ENCODE measurements at regions not wholly inside any gene's neighbourhood (a gene's known extent, or its start where the extent isn't known, plus 50 kb on each side); places are given as distances from the start of the nearest gene placed in this dataset.
"Not testable (repeated sequence)": the region's sequence is repeated elsewhere in the genome, so short reads cannot be mapped to it uniquely, and the experiment has no call there.

GRCh38 chr12:28996688-28997087, 152.4 kb upstream of the FAR2 start:
- H3K4me3 ChIP-seq (ENCODE audit: low read length in 2 of 2), result no peak overlapping the region
- 98% methylated on average over 5 of the region's 5 CpGs for WGBS
- no peak for DNase-seq (ENCODE audit: low read depth in 6 of 9, low spot score in 9 of 9)
- no peaks in the 10 kb centered on the region for H3K36me3 ChIP-seq (ENCODE audit: control insufficient read depth in 2 of 2, insufficient read depth in 2 of 2, low read length in 1 of 2)
- no peaks in the 10 kb centered on the region for H3K4me1 ChIP-seq (ENCODE audit: control insufficient read depth in 2 of 2, insufficient read depth in 2 of 2, low read length in 2 of 2)
- H3K9me3 ChIP-seq (ENCODE audit: control insufficient read depth in 2 of 2, insufficient read depth in 1 of 2, low read length in 1 of 2), result no peaks in the 10 kb centered on the region
- no peak overlapping the region for H3K27ac ChIP-seq (ENCODE audit: low read depth in 1 of 2, low read length in 1 of 2)
- no peaks in the 10 kb centered on the region for H3K27me3 ChIP-seq (ENCODE audit: control insufficient read depth in 2 of 2, insufficient read depth in 1 of 2, low read length in 1 of 2)

GRCh38 chr12:28998662-28999120, 150.4 kb upstream of the FAR2 start:
- Histone ChIP-seq H3K27me3 (ENCODE audit: control insufficient read depth in 2 of 2, insufficient read depth in 1 of 2, low read length in 1 of 2) (no peaks in the 10 kb centered on the region), H3K4me1 (ENCODE audit: control insufficient read depth in 2 of 2, insufficient read depth in 2 of 2, low read length in 2 of 2) (no peaks in the 10 kb centered on the region), H3K27ac (ENCODE audit: low read depth in 1 of 2, low read length in 1 of 2) (no peak overlapping the region), H3K4me3 (ENCODE audit: low read length in 2 of 2) (no peak overlapping the region), H3K9me3 (ENCODE audit: control insufficient read depth in 2 of 2, insufficient read depth in 1 of 2, low read length in 1 of 2) (no peaks in the 10 kb centered on the region), H3K36me3 (ENCODE audit: control insufficient read depth in 2 of 2, insufficient read depth in 2 of 2, low read length in 1 of 2) (no peaks in the 10 kb centered on the region)
- peak in 2 of 9 donors; percentile 2 to 8 for DNase-seq (ENCODE audit: low read depth in 6 of 9, low spot score in 9 of 9)
- WGBS, result 90% methylated on average over 4 of the region's 4 CpGs

- H3K27ac ChIP-seq (ENCODE audit: low read depth in 1 of 2, low read length in 1 of 2), result no peak overlapping the region
- H3K27me3 ChIP-seq (ENCODE audit: control insufficient read depth in 2 of 2, insufficient read depth in 1 of 2, low read length in 1 of 2), result no peaks in the 10 kb centered on the region
- H3K4me1 ChIP-seq (ENCODE audit: control insufficient read depth in 2 of 2, insufficient read depth in 2 of 2, low read length in 2 of 2), result no peaks in the 10 kb centered on the region
- WGBS, result 87% methylated on average over 6 of the region's 6 CpGs
- DNase-seq (ENCODE audit: low read depth in 6 of 9, low spot score in 9 of 9), result no peak
- H3K36me3 ChIP-seq (ENCODE audit: control insufficient read depth in 2 of 2, insufficient read depth in 2 of 2, low read length in 1 of 2), result no peaks in the 10 kb centered on the region
- no peak overlapping the region for H3K4me3 ChIP-seq (ENCODE audit: low read length in 2 of 2)
- no peaks in the 10 kb centered on the region for H3K9me3 ChIP-seq (ENCODE audit: control insufficient read depth in 2 of 2, insufficient read depth in 1 of 2, low read length in 1 of 2)
Observed at GRCh38 chr12:29004066-29004935, 144.8 kb upstream of the FAR2 start.

GRCh38 chr12:29004936-29005304, 144.2 kb upstream of the FAR2 start:
- Histone ChIP-seq H3K4me3 (ENCODE audit: low read length in 2 of 2) (no peak overlapping the region), H3K9me3 (ENCODE audit: control insufficient read depth in 2 of 2, insufficient read depth in 1 of 2, low read length in 1 of 2) (no peaks in the 10 kb centered on the region), H3K27ac (ENCODE audit: low read depth in 1 of 2, low read length in 1 of 2) (no peak overlapping the region), H3K4me1 (ENCODE audit: control insufficient read depth in 2 of 2, insufficient read depth in 2 of 2, low read length in 2 of 2) (no peaks in the 10 kb centered on the region), H3K36me3 (ENCODE audit: control insufficient read depth in 2 of 2, insufficient read depth in 2 of 2, low read length in 1 of 2) (no peaks in the 10 kb centered on the region), H3K27me3 (ENCODE audit: control insufficient read depth in 2 of 2, insufficient read depth in 1 of 2, low read length in 1 of 2) (no peaks in the 10 kb centered on the region)
- WGBS, result 93% methylated on average over 2 of the region's 2 CpGs
- DNase-seq (ENCODE audit: low read depth in 6 of 9, low spot score in 9 of 9), result no peak

- no peaks in the 10 kb centered on the region for H3K9me3 ChIP-seq (ENCODE audit: control insufficient read depth in 2 of 2, insufficient read depth in 1 of 2, low read length in 1 of 2)
- no peaks in the 10 kb centered on the region for H3K36me3 ChIP-seq (ENCODE audit: control insufficient read depth in 2 of 2, insufficient read depth in 2 of 2, low read length in 1 of 2)
- H3K27ac ChIP-seq (ENCODE audit: low read depth in 1 of 2, low read length in 1 of 2), result no peak overlapping the region
- no peak overlapping the region for H3K4me3 ChIP-seq (ENCODE audit: low read length in 2 of 2)
- no peaks in the 10 kb centered on the region for H3K27me3 ChIP-seq (ENCODE audit: control insufficient read depth in 2 of 2, insufficient read depth in 1 of 2, low read length in 1 of 2)
- 98% methylated on average over 1 of the region's 1 CpG for WGBS
- no peaks in the 10 kb centered on the region for H3K4me1 ChIP-seq (ENCODE audit: control insufficient read depth in 2 of 2, insufficient read depth in 2 of 2, low read length in 2 of 2)
- no peak for DNase-seq (ENCODE audit: low read depth in 6 of 9, low spot score in 9 of 9)
Observed at GRCh38 chr12:29008786-29009185, 140.3 kb upstream of the FAR2 start.

- Histone ChIP-seq H3K27ac (ENCODE audit: low read depth in 1 of 2, low read length in 1 of 2) (no peak overlapping the region), H3K4me3 (ENCODE audit: low read length in 2 of 2) (no peak overlapping the region), H3K27me3 (ENCODE audit: control insufficient read depth in 2 of 2, insufficient read depth in 1 of 2, low read length in 1 of 2) (no peaks in the 10 kb centered on the region), H3K4me1 (ENCODE audit: control insufficient read depth in 2 of 2, insufficient read depth in 2 of 2, low read length in 2 of 2) (no peaks in the 10 kb centered on the region), H3K36me3 (ENCODE audit: control insufficient read depth in 2 of 2, insufficient read depth in 2 of 2, low read length in 1 of 2) (no peaks in the 10 kb centered on the region), H3K9me3 (ENCODE audit: control insufficient read depth in 2 of 2, insufficient read depth in 1 of 2, low read length in 1 of 2) (no peaks in the 10 kb centered on the region)
- DNase-seq (ENCODE audit: low read depth in 6 of 9, low spot score in 9 of 9), result no peak
- 90% methylated on average over 4 of the region's 4 CpGs for WGBS
Observed at GRCh38 chr12:29012673-29013072, 136.4 kb upstream of the FAR2 start.

- not testable (repeated sequence) for H3K27ac ChIP-seq (ENCODE audit: low read depth in 1 of 2, low read length in 1 of 2); H3K4me1 ChIP-seq (ENCODE audit: control insufficient read depth in 2 of 2, insufficient read depth in 2 of 2, low read length in 2 of 2); H3K36me3 ChIP-seq (ENCODE audit: control insufficient read depth in 2 of 2, insufficient read depth in 2 of 2, low read length in 1 of 2); H3K9me3 ChIP-seq (ENCODE audit: control insufficient read depth in 2 of 2, insufficient read depth in 1 of 2, low read length in 1 of 2); H3K4me3 ChIP-seq (ENCODE audit: low read length in 2 of 2); H3K27me3 ChIP-seq (ENCODE audit: control insufficient read depth in 2 of 2, insufficient read depth in 1 of 2, low read length in 1 of 2); DNase-seq (ENCODE audit: low read depth in 6 of 9, low spot score in 9 of 9)
- 97% methylated on average over 1 of the region's 2 CpGs for WGBS
Observed at GRCh38 chr12:29017532-29017931, 131.5 kb upstream of the FAR2 start.

GRCh38 chr12:29023436-29024076, 125.5 kb upstream of the FAR2 start:
- H3K4me1 ChIP-seq (ENCODE audit: control insufficient read depth in 2 of 2, insufficient read depth in 2 of 2, low read length in 2 of 2), result peaks cover 0 to 6% of the 10 kb centered on the region in 2 donors
- no peak overlapping the region for H3K4me3 ChIP-seq (ENCODE audit: low read length in 2 of 2)
- peaks cover 0 to 2% of the 10 kb centered on the region in 2 donors for H3K27me3 ChIP-seq (ENCODE audit: control insufficient read depth in 2 of 2, insufficient read depth in 1 of 2, low read length in 1 of 2)
- H3K36me3 ChIP-seq (ENCODE audit: control insufficient read depth in 2 of 2, insufficient read depth in 2 of 2, low read length in 1 of 2), result no peaks in the 10 kb centered on the region
- no peaks in the 10 kb centered on the region for H3K9me3 ChIP-seq (ENCODE audit: control insufficient read depth in 2 of 2, insufficient read depth in 1 of 2, low read length in 1 of 2)
- 98% methylated on average over 2 of the region's 2 CpGs for WGBS
- no peak overlapping the region for H3K27ac ChIP-seq (ENCODE audit: low read depth in 1 of 2, low read length in 1 of 2)
- no peak for DNase-seq (ENCODE audit: low read depth in 6 of 9, low spot score in 9 of 9)

- H3K36me3 ChIP-seq (ENCODE audit: control insufficient read depth in 2 of 2, insufficient read depth in 2 of 2, low read length in 1 of 2), result no peaks in the 10 kb centered on the region
- no peaks in the 10 kb centered on the region for H3K9me3 ChIP-seq (ENCODE audit: control insufficient read depth in 2 of 2, insufficient read depth in 1 of 2, low read length in 1 of 2)
- no peak for DNase-seq (ENCODE audit: low read depth in 6 of 9, low spot score in 9 of 9)
- peaks cover 0 to 6% of the 10 kb centered on the region in 2 donors for H3K4me1 ChIP-seq (ENCODE audit: control insufficient read depth in 2 of 2, insufficient read depth in 2 of 2, low read length in 2 of 2)
- peaks cover 0 to 2% of the 10 kb centered on the region in 2 donors for H3K27me3 ChIP-seq (ENCODE audit: control insufficient read depth in 2 of 2, insufficient read depth in 1 of 2, low read length in 1 of 2)
- WGBS, result 94% methylated on average over 1 of the region's 1 CpG
- H3K27ac ChIP-seq (ENCODE audit: low read depth in 1 of 2, low read length in 1 of 2), result no peak overlapping the region
- no peak overlapping the region for H3K4me3 ChIP-seq (ENCODE audit: low read length in 2 of 2)
Observed at GRCh38 chr12:29024117-29024516, 125.0 kb upstream of the FAR2 start.

All from thymus (tissue), 11 donors.